NCI-H128 (cell line): ENCODE measurements at regions not wholly inside any gene's neighbourhood (a gene's known extent, or its start where the extent isn't known, plus 50 kb on each side); places are given as distances from the start of the nearest gene placed in this dataset.
A peak's percentile ranks its signal among the peaks of the same experiment; 100 is the strongest.
"Not testable (repeated sequence)": the region's sequence is repeated elsewhere in the genome, so short reads cannot be mapped to it uniquely, and the experiment has no call there.

Source experiments
- DNase-seq: peaks from one replicate; lab custom pipeline; 2025; ENCODE audit not compliant: unreplicated experiment; lab: John Stamatoyannopoulos, UW

DNA sequence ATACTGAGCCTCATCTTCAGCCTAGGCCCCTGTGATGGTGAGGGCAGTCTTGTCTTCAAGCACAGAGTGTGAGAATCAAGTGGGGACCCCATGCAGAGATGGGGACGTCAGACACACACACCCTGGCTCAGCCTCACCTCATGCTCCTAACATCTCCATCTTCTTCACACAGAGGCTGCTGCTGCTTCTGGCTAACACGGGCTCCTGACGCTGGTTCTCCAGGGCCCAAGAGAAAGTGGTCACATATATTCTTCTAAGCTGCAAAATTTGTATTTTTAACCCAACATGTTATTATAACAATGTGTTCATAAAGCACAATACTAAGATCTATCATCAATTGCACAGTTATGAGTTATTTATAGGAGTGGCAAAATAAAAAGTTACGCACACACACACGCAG lies 101.2 kb downstream of the VPREB1 start:
- no peak for DNase-seq

DNA sequence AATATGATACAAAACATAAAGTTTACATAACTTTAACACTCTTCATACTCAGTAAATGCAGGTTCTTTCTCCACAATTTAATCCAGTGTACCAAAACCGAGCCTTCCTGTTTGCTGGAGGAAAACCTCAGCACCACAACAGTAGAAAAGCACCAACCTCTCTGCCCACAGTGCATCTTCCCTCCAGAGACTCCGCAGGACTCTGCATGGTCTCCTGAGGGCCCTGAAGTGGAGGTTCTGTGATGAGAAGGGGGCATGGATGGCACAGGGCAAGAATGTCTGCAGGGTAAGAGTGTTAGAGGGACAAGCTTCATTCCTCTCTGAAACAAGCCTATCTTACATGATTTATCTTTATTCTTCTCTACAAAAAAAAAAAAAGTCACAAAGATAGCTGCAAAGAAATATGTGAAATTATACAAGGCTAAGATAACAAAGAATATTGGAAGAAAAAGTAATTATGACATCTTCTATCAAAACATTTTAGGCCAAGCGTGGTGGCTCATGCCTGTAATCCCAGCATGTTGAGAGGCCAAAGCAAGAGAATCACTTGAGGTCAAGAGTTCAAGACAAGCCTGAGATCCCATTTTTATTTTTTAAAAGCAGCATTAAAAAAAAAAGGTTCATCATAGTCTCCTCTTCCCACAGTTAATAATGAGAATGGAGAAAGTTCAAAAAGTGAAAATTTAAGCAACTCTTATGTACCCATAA lies 102.0 kb downstream of the VPREB1 start:
- DNase-seq, result no peak

DNA sequence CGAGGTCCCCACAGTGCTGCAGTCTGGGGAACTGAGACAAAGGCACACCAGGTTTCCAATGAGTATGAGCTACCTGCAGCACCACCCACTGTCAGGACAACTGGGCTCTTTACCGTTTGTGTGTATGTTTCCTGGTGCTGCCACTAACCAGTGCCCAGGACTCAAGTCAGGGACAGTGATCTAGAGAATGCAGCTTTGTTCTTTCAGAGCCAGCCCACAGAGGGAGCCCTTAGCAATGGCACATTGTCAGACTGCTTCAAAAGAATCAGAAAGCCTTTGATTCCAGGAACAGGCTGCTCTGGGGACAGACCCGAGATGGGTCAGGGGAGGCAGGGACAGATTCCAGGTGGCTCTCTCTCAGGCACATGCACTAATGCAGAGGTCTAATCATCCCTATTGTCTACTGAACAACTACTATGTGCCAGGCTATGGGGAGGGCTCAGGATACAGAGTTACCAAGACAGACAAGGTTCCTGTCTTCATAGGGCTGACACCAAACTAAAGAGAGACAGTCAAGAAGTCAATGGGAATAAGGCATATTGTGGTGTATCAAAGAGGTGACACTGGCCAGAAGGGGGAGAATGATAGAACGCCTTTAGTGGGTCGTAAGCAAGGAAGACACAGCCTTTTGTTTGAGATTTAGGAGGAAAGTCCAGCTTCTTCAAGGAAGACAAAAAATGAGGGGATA lies 103.7 kb downstream of the VPREB1 start:
- no peak for DNase-seq

DNA sequence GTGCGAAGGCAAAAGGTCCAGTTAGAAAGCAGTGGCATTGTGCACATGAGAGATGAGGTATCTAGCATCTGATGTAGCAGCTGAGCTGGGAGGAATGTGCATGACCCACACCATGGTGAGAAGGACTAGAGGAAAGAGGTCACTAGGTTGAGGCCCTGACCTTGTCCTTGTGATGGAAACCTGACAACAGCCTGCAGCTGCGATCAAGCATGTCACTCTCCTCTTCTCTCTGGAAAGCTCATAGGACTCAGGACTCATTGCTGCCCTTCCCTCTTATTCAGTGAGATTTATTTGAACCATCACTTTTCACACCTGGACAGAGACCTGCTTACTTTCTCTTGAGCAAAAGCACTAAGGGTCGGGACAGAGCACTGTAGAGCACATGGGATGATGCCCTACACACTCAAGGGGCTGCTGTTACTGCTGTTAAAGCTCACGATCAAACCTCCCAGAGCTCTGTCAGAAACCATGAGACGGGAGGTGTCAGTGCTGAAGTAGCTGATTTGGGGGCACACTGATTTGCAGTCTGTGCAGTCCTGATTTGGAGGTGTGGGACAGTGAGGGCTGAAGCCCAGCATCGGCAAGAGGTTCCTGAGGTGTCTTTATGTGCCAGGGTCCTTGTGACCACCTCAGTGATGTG lies 104.3 kb downstream of the VPREB1 start:
- no peak for DNase-seq

DNA sequence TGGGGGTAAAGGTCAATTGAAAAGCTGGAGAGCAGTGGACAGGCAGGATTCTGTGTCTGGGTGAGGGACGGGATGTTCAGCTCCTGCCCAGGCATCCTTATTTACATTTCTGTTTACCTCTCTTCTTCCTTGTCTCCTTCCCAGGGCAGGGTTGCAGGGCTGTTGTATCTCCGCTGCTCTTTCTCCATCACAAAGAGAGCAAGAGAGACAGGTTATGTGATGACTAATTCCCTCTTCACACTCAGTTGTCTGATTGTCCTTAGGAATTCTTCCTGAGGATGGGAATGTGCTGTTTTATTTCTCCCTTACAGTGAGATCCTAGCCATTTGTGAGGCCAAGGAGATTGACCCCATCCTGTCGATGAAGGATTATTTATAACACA lies 104.9 kb downstream of the VPREB1 start:
- DNase-seq, result no peak

DNA sequence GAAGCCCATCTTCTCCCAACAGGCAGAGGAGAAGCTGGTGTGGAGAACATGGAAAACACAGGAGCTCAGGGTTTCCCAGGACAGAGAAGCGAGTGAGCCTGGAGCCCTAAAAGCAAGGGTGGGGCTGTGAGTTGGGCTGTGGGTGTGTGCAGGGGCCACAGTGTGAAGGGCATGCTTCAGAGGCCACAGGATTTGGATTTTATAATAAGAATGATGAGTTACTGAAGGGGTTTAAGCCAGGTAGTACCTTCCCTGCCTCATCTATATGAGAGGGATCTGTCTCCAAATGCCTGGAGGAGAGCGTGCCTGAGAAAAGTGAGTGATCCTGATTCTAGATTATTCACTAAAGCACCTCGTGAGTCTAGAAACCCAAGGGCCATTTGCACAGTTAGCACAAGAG lies 106.8 kb downstream of the VPREB1 start:
- DNase-seq, result no peak

DNA sequence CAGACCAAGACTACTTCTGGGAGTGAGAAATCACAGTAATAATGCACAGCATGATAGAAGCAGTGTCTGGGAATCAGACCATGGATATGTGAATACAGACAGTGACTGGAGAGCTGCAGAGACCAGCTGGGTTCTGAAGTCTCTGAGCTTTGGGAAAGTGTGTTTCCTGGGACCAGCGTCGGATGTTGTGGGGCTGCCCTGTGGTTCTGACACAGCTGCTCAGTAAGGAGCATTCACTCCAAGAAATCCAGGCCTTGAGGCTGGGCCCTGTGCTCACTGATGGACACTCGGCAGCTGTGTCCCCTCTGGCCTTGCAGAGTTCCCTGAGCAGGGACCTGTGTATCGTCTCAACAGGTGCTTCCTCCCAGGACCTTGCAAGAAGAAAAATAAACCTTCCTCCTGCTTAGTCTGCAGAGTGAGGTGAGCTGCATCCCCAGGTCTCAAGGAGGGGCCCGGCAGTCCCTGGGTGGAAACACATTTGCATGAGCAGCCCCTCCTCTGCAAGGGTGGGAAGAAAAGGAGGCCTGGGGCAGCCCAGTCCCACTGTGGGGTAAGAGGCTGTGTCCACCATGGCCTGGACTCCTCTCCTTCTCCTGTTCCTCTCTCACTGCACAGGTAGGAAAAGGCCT lies 107.9 kb downstream of the VPREB1 start:
- DNase-seq, result no peak

DNA sequence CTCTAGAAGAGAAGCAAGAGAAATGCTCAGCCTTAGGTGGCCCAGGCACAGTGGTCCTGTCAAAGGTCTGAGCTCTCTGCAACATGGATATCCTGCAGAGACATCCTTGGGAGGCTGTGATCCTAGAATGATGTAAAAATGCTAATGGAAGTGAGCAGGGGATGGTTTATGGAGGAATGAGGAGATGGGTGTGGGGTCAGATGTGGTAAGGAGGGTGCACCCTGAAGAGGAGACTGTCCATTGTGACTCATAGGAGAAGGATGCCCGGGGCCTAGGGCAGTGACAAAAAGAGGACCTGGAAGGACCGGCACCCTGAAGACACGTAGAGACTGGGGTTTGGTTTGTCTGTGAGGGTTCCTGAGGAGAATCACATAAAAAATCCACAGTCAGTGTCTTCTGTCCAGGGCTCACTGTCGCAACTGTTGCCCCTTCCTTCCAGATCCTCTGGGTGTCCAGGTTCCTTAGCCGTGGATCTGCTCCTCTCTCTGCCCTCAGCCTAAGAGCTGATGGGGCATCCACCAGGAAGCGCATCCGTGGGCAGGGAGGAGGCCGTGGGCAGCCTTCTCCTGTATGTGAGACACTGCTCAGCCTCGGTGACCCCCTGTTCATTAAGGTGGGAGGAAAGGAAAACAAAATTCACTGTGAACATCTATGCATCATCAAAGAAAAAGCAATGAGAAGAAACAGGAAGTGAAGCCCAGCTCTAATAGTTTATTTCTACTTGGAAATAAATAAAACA lies 110.7 kb downstream of the VPREB1 start:
- no peak for DNase-seq

DNA sequence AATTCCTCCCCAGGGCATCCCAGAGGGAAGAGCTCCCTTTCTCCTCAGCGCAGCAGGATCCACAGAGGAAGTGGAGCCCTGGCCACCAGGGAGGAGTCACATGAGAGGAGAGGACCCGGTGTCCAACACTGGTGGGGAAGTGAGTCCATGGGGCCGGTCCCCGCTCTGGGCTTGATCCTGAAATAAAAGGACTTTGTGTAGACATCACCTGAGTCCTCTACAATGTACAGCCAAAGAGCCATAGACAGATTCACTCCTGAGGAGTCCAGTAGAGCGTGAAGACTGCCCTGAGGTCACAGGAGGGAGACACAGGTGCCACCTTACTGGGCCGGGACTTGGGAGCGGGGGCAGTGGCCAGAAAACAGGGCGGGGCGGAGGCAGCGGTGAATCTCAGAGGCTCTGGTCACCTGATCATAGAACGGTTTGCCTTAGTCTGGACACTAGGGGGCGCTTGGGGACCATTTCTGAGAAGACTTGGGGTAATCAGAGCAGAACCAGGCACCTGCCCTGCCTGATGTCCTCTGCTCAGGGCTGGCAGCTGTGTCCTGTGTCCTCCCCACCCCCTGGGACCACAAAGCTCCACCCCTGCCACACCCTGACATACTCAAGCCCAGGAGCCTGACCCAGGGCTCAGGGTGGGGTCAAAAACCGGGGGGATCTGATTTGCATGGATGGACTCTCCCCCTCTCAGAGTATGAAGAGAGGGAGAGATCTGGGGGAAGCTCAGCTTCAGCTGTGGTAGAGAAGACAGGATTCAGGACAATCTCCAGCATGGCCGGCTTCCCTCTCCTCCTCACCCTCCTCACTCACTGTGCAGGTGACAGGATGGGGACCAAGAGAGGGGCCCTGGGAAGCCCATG lies 112.7 kb downstream of the VPREB1 start:
- DNase-seq, result peak; percentile 61

DNA sequence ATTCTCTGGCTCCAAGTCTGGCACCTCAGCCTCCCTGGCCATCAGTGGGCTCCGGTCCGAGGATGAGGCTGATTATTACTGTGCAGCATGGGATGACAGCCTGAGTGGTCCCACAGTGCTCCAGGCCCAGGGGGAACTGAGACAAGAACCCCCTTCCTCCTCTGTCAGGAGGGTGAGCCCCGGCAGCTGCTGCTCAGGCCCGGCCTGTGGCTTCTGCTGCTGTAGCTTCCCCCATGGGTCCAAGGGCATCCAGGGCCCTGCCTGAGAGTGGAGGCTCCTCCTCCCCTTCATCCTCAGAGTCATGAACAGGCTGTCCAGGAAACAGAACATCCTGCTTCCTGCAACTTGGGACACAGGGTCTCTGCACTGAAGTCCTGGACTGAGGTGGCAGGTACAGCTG lies 113.6 kb downstream of the VPREB1 start:
- DNase-seq, result no peak

DNA sequence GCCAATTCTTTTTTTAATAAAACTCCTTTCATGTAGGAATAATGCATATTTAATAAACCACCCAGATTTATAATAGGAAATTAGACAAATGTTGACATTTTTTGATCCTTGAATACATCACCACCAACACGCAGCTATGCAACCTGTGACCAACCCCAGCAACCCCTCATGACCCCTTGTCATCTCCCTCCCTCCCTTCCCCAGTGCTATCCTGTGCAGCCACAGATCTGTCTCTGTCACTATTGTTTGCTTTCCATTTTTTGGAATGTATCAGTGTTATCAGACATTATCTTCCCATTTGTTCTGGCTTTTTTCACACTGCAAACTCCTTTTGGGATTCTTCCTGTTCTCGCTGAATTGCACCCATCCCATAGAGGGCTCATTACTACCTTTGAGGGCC lies 114.1 kb downstream of the VPREB1 start:
- no peak for DNase-seq

DNA sequence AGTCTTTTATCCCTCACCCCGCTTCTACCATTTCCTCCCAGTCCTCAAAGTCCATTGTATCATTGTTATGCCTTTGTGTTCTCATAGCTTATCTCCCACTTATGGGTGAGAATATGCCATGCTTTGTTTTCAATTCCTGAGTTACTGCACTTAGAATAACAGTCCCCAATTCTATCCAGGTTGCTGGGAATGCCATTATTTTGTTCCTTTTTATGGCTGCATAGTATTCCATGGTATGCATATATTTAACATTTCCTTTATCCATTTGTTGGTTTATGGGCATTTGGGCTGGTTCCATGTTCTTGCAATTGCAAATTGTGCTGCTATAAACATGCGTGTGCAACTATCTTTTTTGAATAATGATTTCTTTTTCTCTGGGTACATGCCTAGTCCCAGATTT lies 114.9 kb downstream of the VPREB1 start:
- DNase-seq, result no peak

DNA sequence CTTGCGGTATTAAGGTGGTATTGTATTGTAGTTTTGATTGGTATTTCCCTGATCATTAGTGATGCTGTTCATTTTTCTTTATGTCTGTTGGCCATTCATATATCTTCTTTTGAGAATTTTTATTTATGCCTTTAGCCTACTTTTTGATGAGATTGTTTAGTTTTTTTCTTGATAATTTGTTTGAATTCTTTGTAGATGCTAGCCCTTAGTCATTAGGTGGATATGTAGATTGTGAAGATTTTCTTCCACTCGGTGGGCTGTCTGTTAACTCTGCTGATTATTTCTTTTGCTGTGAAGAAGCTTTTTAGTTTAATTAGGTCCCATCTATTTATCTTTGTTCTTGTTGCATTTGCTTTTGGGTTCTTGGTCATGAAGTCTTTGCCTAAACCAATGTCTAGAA lies 115.4 kb downstream of the VPREB1 start:
- DNase-seq, result no peak

DNA sequence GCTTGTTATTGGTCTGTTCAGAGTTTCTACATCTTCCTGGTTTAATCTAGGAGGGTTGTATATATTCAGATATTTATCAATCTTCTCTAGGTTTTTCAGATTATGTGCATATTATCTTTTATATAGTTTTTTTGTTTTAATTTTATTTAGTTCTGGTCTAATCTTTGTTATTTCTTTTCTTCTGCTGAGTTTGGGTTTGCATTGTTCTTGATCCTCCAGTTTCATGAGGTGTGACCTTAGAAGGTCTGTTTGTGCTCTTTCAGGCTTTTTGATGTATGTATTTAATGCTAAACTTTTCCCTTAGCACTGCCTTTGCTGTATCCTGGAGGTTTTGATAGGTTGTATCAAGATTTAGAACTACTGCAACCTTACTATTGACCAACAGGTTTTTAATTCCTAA lies 117.7 kb downstream of the VPREB1 start:
- no peak for DNase-seq

DNA sequence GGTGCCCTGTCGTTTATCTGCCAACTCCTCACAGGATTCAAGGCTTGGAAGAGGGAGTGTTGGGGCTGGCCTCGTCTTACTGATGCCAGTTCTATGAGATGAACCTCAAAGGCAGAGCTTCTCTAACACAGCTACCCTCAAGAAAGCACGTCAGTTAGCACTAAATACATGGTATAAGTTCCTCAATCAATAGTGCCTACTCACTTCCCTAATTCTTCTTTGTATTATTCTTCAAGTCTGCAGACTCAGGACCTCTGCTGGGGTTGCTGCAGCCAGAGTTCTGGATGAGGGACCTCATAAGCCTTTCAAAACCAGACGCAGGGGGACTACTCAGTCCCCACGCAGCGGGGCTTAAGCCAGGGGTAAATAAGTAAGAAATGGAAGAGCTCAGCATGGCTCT lies 118.3 kb downstream of the VPREB1 start:
- no peak for DNase-seq

DNA sequence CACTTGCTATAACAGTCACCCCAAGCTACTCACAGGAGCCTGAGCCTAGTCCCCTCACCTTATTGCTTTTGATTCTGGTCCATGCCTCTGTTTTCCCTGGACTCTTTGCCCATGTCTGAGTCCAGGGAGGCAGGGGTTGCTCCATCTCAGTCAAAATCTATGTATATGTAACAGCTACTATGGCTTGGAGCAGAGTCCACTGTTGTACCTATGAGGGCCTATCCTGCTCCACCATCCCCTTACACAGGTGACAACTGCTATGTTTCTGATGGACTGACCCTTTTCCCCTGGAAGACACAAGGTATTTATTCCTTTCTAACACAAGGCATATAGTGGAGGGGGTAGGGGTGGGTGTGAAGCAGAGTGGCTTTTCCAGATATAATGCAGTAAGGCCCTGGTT lies 119.6 kb downstream of the VPREB1 start:
- no peak for DNase-seq

DNA sequence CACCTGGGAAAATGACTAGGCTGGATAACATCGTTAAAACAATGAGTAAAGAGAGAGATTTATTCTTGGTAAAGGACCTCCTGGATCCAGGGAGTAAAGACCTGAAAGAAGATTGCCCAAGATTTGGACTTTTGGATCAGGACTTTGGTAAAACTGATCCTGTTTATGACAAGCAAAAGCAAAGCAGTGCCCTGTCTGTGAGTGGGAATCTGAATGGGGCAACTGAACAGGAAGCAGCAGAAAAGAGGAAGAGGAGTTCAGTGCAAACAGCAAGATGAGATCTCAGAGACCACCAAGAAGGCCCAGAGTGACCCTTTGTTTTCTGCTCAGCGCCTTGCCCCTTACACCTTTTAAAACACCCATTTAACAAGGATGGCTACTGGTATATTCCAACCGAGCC lies 122.0 kb downstream of the VPREB1 start:
- no peak for DNase-seq

DNA sequence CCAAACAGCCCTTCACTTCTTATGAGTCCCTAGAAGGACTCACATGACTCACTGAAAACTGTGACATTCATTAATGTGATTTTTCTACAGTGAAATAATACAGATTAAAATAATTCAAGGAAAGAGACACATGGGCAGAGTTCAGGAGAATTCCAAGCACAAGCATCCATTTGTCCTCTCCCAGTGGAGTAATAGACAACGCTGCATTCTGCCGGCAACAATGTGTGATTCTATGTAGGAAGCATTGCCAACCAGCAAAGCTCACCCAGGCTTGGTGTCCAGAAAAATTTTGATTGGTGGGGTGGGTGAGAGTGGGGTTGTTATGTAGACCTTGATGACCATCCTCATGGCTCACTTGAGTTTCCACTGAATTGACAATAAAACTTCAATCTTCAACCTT lies 123.9 kb downstream of the VPREB1 start:
- no peak for DNase-seq

DNA sequence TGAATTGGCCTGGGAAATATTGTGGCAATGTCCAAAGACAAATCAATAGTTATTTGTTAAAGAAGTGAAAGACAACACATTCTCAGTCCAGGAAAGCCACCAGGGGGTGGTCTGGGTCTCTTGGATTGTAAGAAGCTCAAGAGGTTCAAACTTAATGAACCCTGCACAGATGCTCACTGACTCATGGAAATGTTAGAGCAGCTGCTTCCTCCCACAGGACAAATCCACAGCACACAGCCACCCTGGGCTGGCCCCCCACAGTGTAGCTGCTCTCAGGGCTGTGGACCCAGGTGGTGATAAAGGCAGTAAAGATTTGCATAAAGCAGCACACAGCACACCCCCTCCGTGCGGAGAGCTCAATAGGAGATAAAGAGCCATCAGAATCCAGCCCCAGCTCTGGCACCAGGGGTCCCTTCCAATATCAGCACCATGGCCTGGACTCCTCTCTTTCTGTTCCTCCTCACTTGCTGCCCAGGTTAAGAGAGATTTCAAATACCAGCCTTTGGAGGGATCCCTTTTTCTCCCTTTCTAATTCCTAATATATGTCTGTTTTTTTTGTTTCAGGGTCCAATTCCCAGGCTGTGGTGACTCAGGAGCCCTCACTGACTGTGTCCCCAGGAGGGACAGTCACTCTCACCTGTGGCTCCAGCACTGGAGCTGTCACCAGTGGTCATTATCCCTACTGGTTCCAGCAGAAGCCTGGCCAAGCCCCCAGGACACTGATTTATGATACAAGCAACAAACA lies 124.8 kb downstream of the VPREB1 start:
- not testable (repeated sequence) for DNase-seq

DNA sequence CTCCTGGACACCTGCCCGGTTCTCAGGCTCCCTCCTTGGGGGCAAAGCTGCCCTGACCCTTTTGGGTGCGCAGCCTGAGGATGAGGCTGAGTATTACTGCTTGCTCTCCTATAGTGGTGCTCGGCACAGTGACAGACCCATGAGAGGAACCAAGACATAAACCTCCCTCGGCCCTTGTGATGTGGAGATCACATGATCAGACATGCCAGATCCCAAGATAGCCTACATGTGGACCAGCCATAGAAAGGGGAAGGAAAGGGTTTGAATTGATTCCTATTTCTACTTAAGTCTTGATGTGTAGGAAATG lies 125.3 kb downstream of the VPREB1 start:
- DNase-seq, result no peak
